Activated CD4-positive, alpha-beta T cell treated with anti-CD3 and anti-CD28 coated beads, Interleukin-2, amount 50 U/mL, for 1 hour (primary cell): ENCODE measurements at regions not wholly inside any gene's neighbourhood (a gene's known extent, or its start where the extent isn't known, plus 50 kb on each side); places are given as distances from the start of the nearest gene placed in this dataset.

Experiments
- DNase-seq: peaks from one replicate; pipeline ENCODE4 v3.0.0-alpha.2; 2020

- no peak for DNase-seq
Measured at GRCh38 chr1:209397371-209397770, 186.1 kb upstream of the CAMK1G start.

GRCh38 chr1:209397910-209398309 is 185.6 kb upstream of the CAMK1G start:
- no peak for DNase-seq

GRCh38 chr1:209398313-209398991 is 185.1 kb upstream of the CAMK1G start:
- DNase-seq = no peak

- DNase-seq = no peak
Measured at GRCh38 chr1:209399800-209400199, 183.7 kb upstream of the CAMK1G start.

- DNase-seq = no peak
Measured at GRCh38 chr1:209400351-209401220, 182.9 kb upstream of the CAMK1G start.

GRCh38 chr1:209402697-209403096 is 180.8 kb upstream of the CAMK1G start:
- no peak for DNase-seq

GRCh38 chr1:209403921-209404320 is 179.6 kb upstream of the CAMK1G start:
- DNase-seq = no peak

- DNase-seq = no peak
Measured at GRCh38 chr1:209404577-209404976, 178.9 kb upstream of the CAMK1G start.

GRCh38 chr1:209405183-209405814 is 178.2 kb upstream of the CAMK1G start:
- DNase-seq = no peak

- no peak for DNase-seq
Measured at GRCh38 chr1:209406168-209406567, 177.3 kb upstream of the CAMK1G start.

- no peak for DNase-seq
Measured at GRCh38 chr1:209406595-209406994, 176.9 kb upstream of the CAMK1G start.

GRCh38 chr1:209409780-209410179 is 173.7 kb upstream of the CAMK1G start:
- DNase-seq = no peak

- DNase-seq = no peak
Measured at GRCh38 chr1:209411491-209411929, 172.0 kb upstream of the CAMK1G start.

- DNase-seq = no peak
Measured at GRCh38 chr1:209412036-209412435, 171.5 kb upstream of the CAMK1G start.

- DNase-seq = no peak
Measured at GRCh38 chr1:209412566-209412965, 170.9 kb upstream of the CAMK1G start.

- DNase-seq = no peak
Measured at GRCh38 chr1:209413062-209413461, 170.5 kb upstream of the CAMK1G start.

GRCh38 chr1:209414803-209415329 is 168.6 kb upstream of the CAMK1G start:
- no peak for DNase-seq

GRCh38 chr1:209416039-209416438 is 167.5 kb upstream of the CAMK1G start:
- DNase-seq = no peak

GRCh38 chr1:209416716-209417115 is 166.8 kb upstream of the CAMK1G start:
- DNase-seq = no peak

GRCh38 chr1:209417761-209418160 is 165.8 kb upstream of the CAMK1G start:
- no peak for DNase-seq

- DNase-seq = no peak
Measured at GRCh38 chr1:209420276-209420675, 163.2 kb upstream of the CAMK1G start.

- no peak for DNase-seq
Measured at GRCh38 chr1:209421186-209421585, 162.3 kb upstream of the CAMK1G start.

GRCh38 chr1:209421978-209422680 is 161.4 kb upstream of the CAMK1G start:
- no peak for DNase-seq
